ENCODE measurements at regions not wholly inside any gene's neighbourhood (a gene's known extent, or its start where the extent isn't known, plus 50 kb on each side); places are given as distances from the start of the nearest gene placed in this dataset.

DNA sequence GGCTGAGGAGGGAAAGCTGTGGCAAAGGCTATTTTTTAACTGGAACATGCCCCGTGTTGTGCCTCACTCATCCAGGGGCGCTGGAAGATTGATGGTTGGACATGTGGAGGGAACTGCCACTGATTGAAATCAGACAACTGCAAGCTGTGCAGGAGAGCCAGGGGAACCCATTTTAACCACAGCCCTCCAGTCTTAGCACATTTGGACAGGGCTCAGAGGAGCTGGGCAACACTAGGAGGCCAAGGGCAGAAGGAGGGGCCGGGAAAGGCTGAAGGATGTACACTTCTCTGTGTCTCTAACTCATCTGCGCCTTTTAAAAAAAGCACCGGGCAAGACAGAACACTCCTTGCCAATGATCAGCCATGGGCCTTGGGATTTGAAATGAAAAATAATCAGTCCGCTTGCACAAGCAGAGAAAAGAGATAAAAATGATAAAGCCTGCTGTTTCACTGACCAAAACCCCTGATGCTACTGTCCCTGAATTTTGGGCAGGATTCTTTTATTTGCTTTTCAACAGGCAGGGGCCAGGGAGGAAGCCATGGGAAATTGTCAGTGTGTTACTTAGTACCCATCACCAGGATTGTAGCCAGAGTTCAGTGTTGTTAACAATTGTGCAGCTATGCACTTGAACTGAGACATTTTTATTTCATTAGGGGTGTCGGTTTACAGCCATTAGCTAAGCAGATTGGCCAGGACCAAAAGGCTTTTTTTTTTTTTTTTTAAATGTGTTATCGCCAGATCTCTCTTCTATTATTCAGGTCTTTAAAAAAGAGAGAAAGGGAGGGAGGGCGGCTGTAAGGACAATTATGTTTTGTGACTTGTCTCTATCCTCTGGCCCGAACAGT lies 109.3 kb upstream of the EYA4 start:
- TF ChIP-seq, protein P1, sequence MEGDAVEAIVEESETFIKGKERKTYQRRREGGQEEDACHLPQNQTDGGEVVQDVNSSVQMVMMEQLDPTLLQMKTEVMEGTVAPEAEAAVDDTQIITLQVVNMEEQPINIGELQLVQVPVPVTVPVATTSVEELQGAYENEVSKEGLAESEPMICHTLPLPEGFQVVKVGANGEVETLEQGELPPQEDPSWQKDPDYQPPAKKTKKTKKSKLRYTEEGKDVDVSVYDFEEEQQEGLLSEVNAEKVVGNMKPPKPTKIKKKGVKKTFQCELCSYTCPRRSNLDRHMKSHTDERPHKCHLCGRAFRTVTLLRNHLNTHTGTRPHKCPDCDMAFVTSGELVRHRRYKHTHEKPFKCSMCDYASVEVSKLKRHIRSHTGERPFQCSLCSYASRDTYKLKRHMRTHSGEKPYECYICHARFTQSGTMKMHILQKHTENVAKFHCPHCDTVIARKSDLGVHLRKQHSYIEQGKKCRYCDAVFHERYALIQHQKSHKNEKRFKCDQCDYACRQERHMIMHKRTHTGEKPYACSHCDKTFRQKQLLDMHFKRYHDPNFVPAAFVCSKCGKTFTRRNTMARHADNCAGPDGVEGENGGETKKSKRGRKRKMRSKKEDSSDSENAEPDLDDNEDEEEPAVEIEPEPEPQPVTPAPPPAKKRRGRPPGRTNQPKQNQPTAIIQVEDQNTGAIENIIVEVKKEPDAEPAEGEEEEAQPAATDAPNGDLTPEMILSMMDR (IDR thresholded peaks at IDR 0.05): no peak
- no peak for TF ChIP-seq EP300 (IDR thresholded peaks at IDR 0.05; ENCODE audit: low read depth)
- TF ChIP-seq POLR2A (IDR thresholded peaks at IDR 0.05): no peak

All from transverse colon (tissue), 3 donors.